ENCODE measurements at regions not wholly inside any gene's neighbourhood (a gene's known extent, or its start where the extent isn't known, plus 50 kb on each side); places are given as distances from the start of the nearest gene placed in this dataset.
"Not testable (repeated sequence)": the region's sequence is repeated elsewhere in the genome, so short reads cannot be mapped to it uniquely, and the experiment has no call there.

GRCh38 chr6:126664271-126664670 lies 324.4 kb downstream of the CENPW start:
- Mint-ChIP-seq H3K36me3 (no peaks in the 10 kb centered on the region), H3K9me3 (no peaks in the 10 kb centered on the region), H3K4me1 (ENCODE audit: low read depth) (no peaks in the 10 kb centered on the region), H3K27me3 (no peaks in the 10 kb centered on the region), H3K27ac (no peak overlapping the region), H3K4me3 (no peak overlapping the region)
- ChIA-PET POLR2A (no interaction called here), CTCF (no interaction called here)
- intact Hi-C loops (cut with micrococcal nuclease), result no loop called here
- DNase-seq, result no peak

- intact Hi-C loops (cut with micrococcal nuclease), result no loop called here
- POLR2A ChIA-PET, result no interaction called here
Measured at GRCh38 chr6:126665551-126665950, 325.6 kb downstream of the CENPW start.

GRCh38 chr6:126667071-126667470 lies 327.2 kb downstream of the CENPW start:
- H3K4me1 Mint-ChIP-seq (ENCODE audit: low read depth), result no peaks in the 10 kb centered on the region
- no peak overlapping the region for H3K4me3 Mint-ChIP-seq
- intact Hi-C loops (cut with micrococcal nuclease), result no loop called here
- H3K27me3 Mint-ChIP-seq, result no peaks in the 10 kb centered on the region
- no peaks in the 10 kb centered on the region for H3K36me3 Mint-ChIP-seq
- POLR2A ChIA-PET, result no interaction called here
- H3K27ac Mint-ChIP-seq, result no peak overlapping the region
- H3K9me3 Mint-ChIP-seq, result no peaks in the 10 kb centered on the region
- CTCF ChIA-PET, result no interaction called here
- no peak for DNase-seq

More at GRCh38 chr6:126665551-126665950, 325.6 kb downstream of the CENPW start:
- DNase-seq, result no peak
- H3K27ac Mint-ChIP-seq, result no peak overlapping the region
- no peaks in the 10 kb centered on the region for H3K36me3 Mint-ChIP-seq
- no peaks in the 10 kb centered on the region for H3K4me1 Mint-ChIP-seq (ENCODE audit: low read depth)
- no peak overlapping the region for H3K4me3 Mint-ChIP-seq
- CTCF ChIA-PET, result no interaction called here
- no peaks in the 10 kb centered on the region for H3K9me3 Mint-ChIP-seq
- H3K27me3 Mint-ChIP-seq, result no peaks in the 10 kb centered on the region

GRCh38 chr6:126667728-126668127 lies 327.8 kb downstream of the CENPW start:
- CTCF ChIA-PET, result no interaction called here
- Mint-ChIP-seq H3K27ac (no peak overlapping the region), H3K4me1 (ENCODE audit: low read depth) (no peaks in the 10 kb centered on the region), H3K9me3 (no peaks in the 10 kb centered on the region), H3K36me3 (no peaks in the 10 kb centered on the region), H3K27me3 (no peaks in the 10 kb centered on the region), H3K4me3 (no peak overlapping the region)
- POLR2A ChIA-PET, result no interaction called here
- no peak for DNase-seq
- intact Hi-C loops (cut with micrococcal nuclease), result no loop called here

GRCh38 chr6:126672649-126673048 lies 332.7 kb downstream of the CENPW start:
- H3K4me3 Mint-ChIP-seq, result no peak overlapping the region
- no peaks in the 10 kb centered on the region for H3K27me3 Mint-ChIP-seq
- ChIA-PET POLR2A (no interaction called here), CTCF (no interaction called here)
- DNase-seq, result no peak
- peaks cover 4% of the 10 kb centered on the region for H3K9me3 Mint-ChIP-seq
- no peaks in the 10 kb centered on the region for H3K36me3 Mint-ChIP-seq
- no peaks in the 10 kb centered on the region for H3K4me1 Mint-ChIP-seq (ENCODE audit: low read depth)
- intact Hi-C loops (cut with micrococcal nuclease), result no loop called here
- no peak overlapping the region for H3K27ac Mint-ChIP-seq

- H3K36me3 Mint-ChIP-seq; H3K4me1 Mint-ChIP-seq (ENCODE audit: low read depth); H3K4me3 Mint-ChIP-seq; H3K27me3 Mint-ChIP-seq; H3K27ac Mint-ChIP-seq; H3K9me3 Mint-ChIP-seq; CTCF ChIA-PET; DNase-seq; POLR2A ChIA-PET; intact Hi-C loops (cut with micrococcal nuclease): not testable (repeated sequence)
Measured at GRCh38 chr6:126673749-126674148, 333.8 kb downstream of the CENPW start.

GRCh38 chr6:126682440-126682839 lies 342.5 kb downstream of the CENPW start:
- Mint-ChIP-seq H3K27ac (no peak overlapping the region), H3K4me3 (no peak overlapping the region), H3K27me3 (no peaks in the 10 kb centered on the region), H3K9me3 (no peaks in the 10 kb centered on the region), H3K36me3 (no peaks in the 10 kb centered on the region), H3K4me1 (ENCODE audit: low read depth) (no peaks in the 10 kb centered on the region)
- CTCF ChIA-PET, result no interaction called here
- POLR2A ChIA-PET, result no interaction called here
- DNase-seq, result no peak
- intact Hi-C loops (cut with micrococcal nuclease), result no loop called here

GRCh38 chr6:126685182-126685581 lies 345.3 kb downstream of the CENPW start:
- peaks cover 6% of the 10 kb centered on the region for H3K9me3 Mint-ChIP-seq
- no peaks in the 10 kb centered on the region for H3K4me1 Mint-ChIP-seq (ENCODE audit: low read depth)
- intact Hi-C loops (cut with micrococcal nuclease), result no loop called here
- H3K27me3 Mint-ChIP-seq, result no peaks in the 10 kb centered on the region
- no peak overlapping the region for H3K4me3 Mint-ChIP-seq
- no peaks in the 10 kb centered on the region for H3K36me3 Mint-ChIP-seq
- POLR2A ChIA-PET, result no interaction called here
- CTCF ChIA-PET, result no interaction called here
- H3K27ac Mint-ChIP-seq, result no peak overlapping the region
- DNase-seq, result no peak

GRCh38 chr6:126696921-126697693 lies 357.2 kb downstream of the CENPW start:
- H3K4me1 Mint-ChIP-seq (ENCODE audit: low read depth), result no peaks in the 10 kb centered on the region
- no peaks in the 10 kb centered on the region for H3K36me3 Mint-ChIP-seq
- CTCF ChIA-PET, result no interaction called here
- no peak overlapping the region for H3K27ac Mint-ChIP-seq
- DNase-seq, result no peak
- intact Hi-C loops (cut with micrococcal nuclease), result no loop called here
- no peaks in the 10 kb centered on the region for H3K27me3 Mint-ChIP-seq
- POLR2A ChIA-PET, result no interaction called here
- no peak overlapping the region for H3K4me3 Mint-ChIP-seq
- H3K9me3 Mint-ChIP-seq, result no peaks in the 10 kb centered on the region

GRCh38 chr6:126698732-126699240 lies 358.9 kb downstream of the CENPW start:
- Mint-ChIP-seq H3K9me3 (no peaks in the 10 kb centered on the region), H3K4me3 (no peak overlapping the region), H3K27me3 (no peaks in the 10 kb centered on the region), H3K4me1 (ENCODE audit: low read depth) (no peaks in the 10 kb centered on the region), H3K27ac (no peak overlapping the region), H3K36me3 (no peaks in the 10 kb centered on the region)
- no peak for DNase-seq
- intact Hi-C loops (cut with micrococcal nuclease), result no loop called here
- ChIA-PET CTCF (no interaction called here), POLR2A (no interaction called here)

- Mint-ChIP-seq H3K9me3 (no peaks in the 10 kb centered on the region), H3K36me3 (no peaks in the 10 kb centered on the region), H3K4me3 (no peak overlapping the region), H3K27ac (no peak overlapping the region), H3K4me1 (ENCODE audit: low read depth) (no peaks in the 10 kb centered on the region), H3K27me3 (no peaks in the 10 kb centered on the region)
- intact Hi-C loops (cut with micrococcal nuclease), result no loop called here
- ChIA-PET POLR2A (no interaction called here), CTCF (no interaction called here)
- DNase-seq, result no peak
Measured at GRCh38 chr6:126701676-126702560, 362.0 kb downstream of the CENPW start.

- H3K36me3 Mint-ChIP-seq, result no peaks in the 10 kb centered on the region
- peaks cover 1% of the 10 kb centered on the region for H3K27me3 Mint-ChIP-seq
- POLR2A ChIA-PET, result no interaction called here
- no peak for DNase-seq
- intact Hi-C loops (cut with micrococcal nuclease), result no loop called here
- CTCF ChIA-PET, result no interaction called here
- H3K4me3 Mint-ChIP-seq, result no peak overlapping the region
- H3K9me3 Mint-ChIP-seq, result no peaks in the 10 kb centered on the region
- no peaks in the 10 kb centered on the region for H3K4me1 Mint-ChIP-seq (ENCODE audit: low read depth)
- no peak overlapping the region for H3K27ac Mint-ChIP-seq
Measured at GRCh38 chr6:126716032-126716431, 376.1 kb downstream of the CENPW start.
